Stimulated activated CD8-positive, alpha-beta memory T cell treated with anti-CD3 and anti-CD28 coated beads, Interleukin-15, amount 100 ng/mL, for 4 hours (primary cell): ENCODE measurements at regions not wholly inside any gene's neighbourhood (a gene's known extent, or its start where the extent isn't known, plus 50 kb on each side); places are given as distances from the start of the nearest gene placed in this dataset.
"Not testable (repeated sequence)": the region's sequence is repeated elsewhere in the genome, so short reads cannot be mapped to it uniquely, and the experiment has no call there.

Experiments
- DNase-seq, 2 donors: peaks; one replicate each; pipeline ENCODE4 v3.0.0-alpha.2; 2020; ENCODE audit warnings: low read depth in 2 of 2

- DNase-seq = no peak
Measured at GRCh38 chr5:174553556-174553955, 170.8 kb upstream of the MSX2 start.

- DNase-seq = no peak
Measured at GRCh38 chr5:174555726-174556125, 168.7 kb upstream of the MSX2 start.

DNA sequence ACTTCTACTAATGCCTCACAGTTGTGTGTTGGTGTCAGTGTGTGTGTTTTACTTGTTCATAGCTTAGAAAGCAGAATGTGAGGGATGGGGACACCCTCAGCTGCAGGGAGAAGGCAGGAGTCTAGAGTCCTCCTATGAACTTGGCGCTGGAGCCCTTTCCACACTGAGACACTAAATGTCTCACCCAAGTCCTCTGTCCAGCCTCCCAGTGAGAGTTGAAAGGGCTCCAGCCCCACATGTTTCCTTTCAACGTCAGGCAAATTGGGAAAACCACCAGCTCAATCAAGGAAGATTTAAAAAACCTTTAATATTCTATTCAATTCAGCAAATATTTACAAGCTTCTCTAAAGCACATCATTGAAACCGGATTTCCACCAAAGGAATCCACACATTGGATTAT lies 167.6 kb upstream of the MSX2 start:
- no peak for DNase-seq

DNA sequence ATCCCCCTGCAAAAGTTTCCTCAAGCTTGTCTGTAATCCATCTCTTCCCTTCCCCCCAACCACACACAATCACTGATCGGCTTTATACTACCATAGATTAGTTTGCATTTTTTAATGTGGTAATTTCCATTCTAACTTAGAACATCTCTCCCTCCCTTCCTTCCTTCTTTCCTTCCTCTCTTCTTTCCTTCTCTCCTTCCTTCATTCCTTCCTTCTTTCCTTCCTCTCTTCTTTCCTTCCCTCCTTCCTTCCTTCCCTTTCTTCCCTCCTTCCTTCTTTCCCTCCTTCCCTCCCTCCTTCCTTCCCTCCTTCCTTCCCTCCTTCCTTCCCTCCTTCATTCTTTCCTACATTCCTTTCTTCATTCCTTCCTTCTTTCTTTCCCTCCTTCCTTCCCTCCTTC lies 166.2 kb upstream of the MSX2 start:
- DNase-seq = no peak

DNA sequence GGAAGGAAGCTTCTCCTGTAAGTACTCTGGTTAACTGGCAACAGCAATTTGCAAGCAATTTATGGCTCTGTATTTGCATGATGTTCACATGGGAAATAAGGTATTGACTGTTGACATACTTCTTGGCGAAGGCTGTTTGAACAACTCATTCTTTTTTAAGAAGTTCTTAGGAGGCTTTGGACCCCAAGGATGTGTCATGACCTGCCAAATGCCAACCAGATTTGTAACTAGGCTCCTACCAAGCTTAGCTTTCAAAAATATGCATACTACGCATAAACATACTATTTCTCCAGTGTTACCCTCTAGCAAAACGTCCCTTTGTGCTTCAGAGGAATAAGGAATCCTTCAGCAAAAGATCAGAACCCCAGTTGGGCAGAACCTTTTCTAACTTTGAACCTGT lies 165.2 kb upstream of the MSX2 start:
- DNase-seq = no peak

- DNase-seq = no peak
Measured at GRCh38 chr5:174559566-174560090, 164.8 kb upstream of the MSX2 start.

DNA sequence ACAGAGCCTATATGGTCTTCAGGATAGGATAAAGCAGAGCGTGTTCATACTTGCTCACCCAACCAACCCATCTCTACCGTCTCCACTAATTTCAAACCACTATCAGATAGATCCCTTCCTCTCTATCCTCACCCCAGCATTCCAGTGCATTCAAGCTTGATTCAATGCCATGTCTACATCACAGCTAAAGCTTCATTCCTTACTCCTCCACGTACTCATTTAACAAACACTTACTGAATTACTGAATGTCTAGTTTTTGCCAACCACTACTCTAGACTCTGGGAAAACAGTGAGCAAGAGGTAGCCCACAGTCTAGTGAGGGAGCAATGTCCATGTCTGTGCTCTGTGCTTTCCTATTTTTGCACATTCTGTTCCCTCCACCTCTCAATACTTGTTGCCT lies 163.5 kb upstream of the MSX2 start:
- DNase-seq = no peak

- not testable (repeated sequence) for DNase-seq
Measured at GRCh38 chr5:174563040-174563439, 161.3 kb upstream of the MSX2 start.

GRCh38 chr5:174563899-174564298 lies 160.5 kb upstream of the MSX2 start:
- no peak for DNase-seq

- no peak for DNase-seq
Measured at GRCh38 chr5:174567506-174568141, 156.8 kb upstream of the MSX2 start.

- DNase-seq = no peak
Measured at GRCh38 chr5:174570662-174571061, 153.7 kb upstream of the MSX2 start.

DNA sequence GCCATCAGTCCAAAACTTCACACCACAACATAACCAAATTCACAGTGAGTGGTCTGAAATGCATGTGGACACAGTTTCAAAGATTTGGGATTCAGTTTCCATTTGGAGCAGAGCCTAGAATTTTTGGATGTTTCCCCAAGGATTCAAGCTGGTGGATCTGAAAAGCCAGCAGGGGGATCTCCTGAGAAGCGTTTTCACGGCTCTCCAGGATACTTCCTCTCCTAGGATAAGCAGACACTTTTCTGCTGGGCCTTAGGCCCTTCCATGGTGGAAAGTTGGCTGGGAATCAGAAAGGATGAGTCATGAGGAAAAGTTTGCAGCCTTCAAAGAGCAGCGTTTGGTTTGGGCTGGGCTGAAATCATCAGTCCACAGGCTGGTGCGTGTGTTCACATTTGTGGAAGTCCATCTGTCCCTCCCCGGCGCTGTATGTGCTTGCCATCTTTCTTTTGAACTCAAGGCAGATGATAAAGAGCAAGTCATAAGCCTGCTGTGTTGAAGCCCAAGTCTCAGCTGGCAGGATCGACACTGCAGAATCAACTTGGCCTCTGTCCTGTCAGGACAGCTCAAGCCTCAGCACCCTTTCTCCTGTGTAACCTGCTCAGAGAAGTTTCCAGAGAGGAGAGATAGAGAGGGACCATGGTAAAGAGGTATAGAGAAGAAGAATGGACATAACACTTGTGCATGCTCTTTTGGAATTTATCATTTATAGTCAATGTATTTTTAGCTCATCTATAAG lies 152.6 kb upstream of the MSX2 start:
- DNase-seq = no peak

DNA sequence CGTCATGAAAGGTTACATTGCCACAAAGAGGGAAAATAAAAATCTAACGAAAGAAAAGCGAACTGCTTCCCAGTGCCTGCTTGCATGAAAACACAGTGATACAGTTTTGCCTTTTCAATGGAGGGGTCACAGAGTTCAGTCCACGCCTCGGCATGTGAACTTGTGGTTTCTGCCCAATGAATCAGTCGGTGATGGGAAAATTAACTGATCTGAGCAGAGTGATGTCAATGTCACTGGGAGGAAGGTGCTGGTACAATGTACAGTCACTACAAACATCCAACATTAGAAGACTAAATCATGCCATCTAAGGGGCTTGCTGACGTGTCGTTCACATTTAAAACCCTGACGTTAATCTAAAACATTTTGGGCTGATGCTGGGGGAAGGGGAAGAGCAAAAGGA lies 151.8 kb upstream of the MSX2 start:
- no peak for DNase-seq

DNA sequence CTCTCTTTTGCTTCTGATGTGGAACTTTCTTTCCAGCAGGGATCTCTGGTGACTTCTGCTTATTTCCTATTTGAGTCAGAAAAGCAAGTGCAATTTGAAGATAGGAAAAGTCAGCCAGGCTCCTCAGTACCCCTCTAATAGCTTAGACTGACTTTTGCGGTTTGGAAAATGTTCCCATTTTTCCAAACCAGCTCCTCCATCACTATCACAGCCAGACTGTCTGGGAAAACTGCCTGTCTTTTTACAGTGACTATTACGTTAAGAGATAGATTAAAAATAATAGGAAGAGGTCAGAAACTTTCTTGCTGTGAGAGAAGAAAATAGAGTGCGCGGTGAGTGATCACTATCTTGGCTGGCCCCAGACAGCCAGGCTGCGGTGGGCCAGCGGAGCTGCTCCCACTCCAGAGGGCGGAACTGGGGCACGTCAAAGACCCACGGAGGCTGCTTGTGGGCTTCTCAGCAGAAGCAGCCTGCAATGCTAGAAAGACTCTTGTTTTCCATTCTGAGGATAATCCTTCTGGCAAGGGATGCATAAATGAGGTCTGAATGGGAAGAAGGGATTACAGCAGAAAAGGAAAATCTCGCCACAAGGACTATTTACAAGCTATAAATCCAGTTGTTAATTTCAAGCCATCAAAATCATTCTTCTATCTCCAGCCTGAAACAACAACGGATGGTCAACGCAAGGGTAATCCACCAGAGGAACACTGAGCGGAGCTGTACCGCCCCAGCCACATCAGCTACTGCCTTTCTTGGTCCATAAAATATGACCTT lies 151.0 kb upstream of the MSX2 start:
- no peak for DNase-seq

- no peak for DNase-seq
Measured at GRCh38 chr5:174575043-174575442, 149.3 kb upstream of the MSX2 start.

GRCh38 chr5:174576042-174576441 lies 148.3 kb upstream of the MSX2 start:
- no peak for DNase-seq

- no peak for DNase-seq
Measured at GRCh38 chr5:174581479-174581878, 142.9 kb upstream of the MSX2 start.

DNA sequence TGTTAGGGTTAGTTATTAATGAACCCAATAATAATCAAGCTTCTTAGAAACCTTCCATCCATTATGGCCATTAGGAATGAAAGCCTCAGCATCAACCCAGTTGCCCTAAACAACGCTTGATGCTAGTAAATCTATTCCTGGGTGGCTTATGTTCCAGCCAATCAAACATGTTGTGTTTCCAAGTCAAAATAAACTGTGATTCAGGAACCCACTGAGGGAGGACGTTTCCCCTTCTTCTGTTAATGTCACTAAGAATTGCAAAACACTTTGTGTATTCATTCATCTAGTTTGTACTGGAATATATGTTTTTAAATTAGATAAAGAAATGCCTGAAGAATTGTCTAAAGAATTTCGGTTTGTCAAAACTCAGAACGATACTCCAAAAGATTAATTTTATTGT lies 142.5 kb upstream of the MSX2 start:
- no peak for DNase-seq

DNA sequence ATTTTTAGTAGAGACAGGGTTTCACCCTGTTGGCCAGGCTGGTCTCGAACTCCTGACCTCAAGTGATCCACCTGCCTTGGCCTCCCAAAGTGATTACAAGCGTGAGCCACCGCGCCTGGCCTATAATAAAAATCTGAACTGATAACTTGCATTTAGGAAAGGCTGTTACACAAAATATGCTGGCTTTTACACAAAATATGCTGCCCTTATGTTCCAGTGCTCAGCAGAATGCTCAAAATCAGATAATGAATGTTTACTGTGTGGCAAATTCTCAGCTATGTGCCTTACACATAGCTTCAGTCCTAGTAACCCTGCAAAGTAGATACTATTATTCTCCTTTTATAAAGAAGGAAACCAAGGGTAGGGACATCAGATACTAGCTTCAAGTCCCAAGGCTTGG lies 141.3 kb upstream of the MSX2 start:
- DNase-seq = no peak

GRCh38 chr5:174585472-174585871 lies 138.9 kb upstream of the MSX2 start:
- DNase-seq = no peak

GRCh38 chr5:174586163-174586562 lies 138.2 kb upstream of the MSX2 start:
- DNase-seq = not testable (repeated sequence)

GRCh38 chr5:174589011-174589410 lies 135.4 kb upstream of the MSX2 start:
- DNase-seq = no peak

GRCh38 chr5:174589599-174589998 lies 134.8 kb upstream of the MSX2 start:
- DNase-seq = no peak
